DMS79 (cell line): ENCODE measurements at regions not wholly inside any gene's neighbourhood (a gene's known extent, or its start where the extent isn't known, plus 50 kb on each side); places are given as distances from the start of the nearest gene placed in this dataset.
"Not testable (repeated sequence)": the region's sequence is repeated elsewhere in the genome, so short reads cannot be mapped to it uniquely, and the experiment has no call there.

Experiments used
- DNase-seq: peaks from one replicate; lab custom pipeline; 2025; lab: John Stamatoyannopoulos, UW

GRCh38 chr3:177842743-177843734 is 645.8 kb upstream of the TBL1XR1 start:
- no peak for DNase-seq

GRCh38 chr3:177852001-177852807 is 654.9 kb upstream of the TBL1XR1 start:
- DNase-seq, result no peak

DNA sequence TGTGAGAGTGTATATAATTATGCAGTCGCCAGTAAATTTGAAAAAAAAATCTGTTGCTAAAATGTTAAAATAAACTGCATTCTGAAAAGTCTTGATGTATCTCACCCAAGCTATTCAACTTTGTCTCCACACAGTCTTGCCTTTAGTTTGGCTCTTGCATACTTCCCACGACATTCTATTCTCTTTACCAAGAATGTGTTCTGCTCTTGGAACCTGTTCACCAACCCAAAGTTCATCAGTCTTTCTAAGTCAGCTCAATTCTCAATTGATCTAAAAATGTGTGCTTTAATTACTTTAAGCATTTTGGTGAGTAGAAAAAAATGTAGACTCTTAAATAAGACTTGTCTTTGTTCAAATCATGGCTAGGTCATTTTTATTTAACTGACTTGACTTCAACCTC is 657.7 kb upstream of the TBL1XR1 start:
- DNase-seq, result no peak

DNA sequence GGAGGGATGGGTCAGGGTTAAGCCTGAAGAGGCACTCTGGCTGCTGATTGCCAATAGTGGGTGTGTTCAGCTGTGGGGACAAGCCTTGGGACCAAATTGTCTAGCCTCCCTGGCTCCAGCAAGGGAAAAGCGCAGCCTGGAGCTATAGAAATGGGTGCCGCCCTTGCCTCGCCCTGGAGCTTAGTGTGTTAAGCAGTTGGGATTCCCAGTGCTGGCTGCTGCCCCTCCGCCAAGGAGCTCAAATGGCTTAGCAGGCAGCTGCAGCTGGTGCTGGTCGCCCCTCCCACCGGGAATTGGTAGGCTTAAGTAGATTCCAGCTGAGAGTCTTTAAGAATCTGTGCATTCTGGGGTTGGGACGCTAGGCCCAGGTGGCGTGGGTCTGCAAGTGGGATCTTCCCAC is 662.9 kb upstream of the TBL1XR1 start:
- no peak for DNase-seq

- no peak for DNase-seq
Observed at GRCh38 chr3:177862962-177863491, 665.7 kb upstream of the TBL1XR1 start.

DNA sequence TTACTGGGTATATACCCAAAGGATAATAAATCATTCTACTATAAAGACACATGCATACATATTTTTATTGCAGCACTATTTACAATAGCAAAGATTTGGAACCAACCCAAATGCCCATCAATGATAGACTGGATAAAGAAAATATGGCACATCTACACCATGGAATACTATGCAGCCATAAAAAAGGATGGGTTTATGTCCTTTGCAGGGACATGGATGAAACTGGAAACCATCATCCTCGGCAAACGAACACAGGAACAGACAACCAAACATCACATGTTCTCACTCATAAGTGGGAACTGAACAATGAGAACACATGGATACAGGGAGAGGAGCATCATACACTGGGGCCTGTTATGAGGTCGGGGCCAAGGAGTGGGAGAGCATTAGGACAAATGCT is 665.0 kb upstream of the KCNMB2 start:
- DNase-seq, result not testable (repeated sequence)

- no peak for DNase-seq
Observed at GRCh38 chr3:177878192-177878591, 658.0 kb upstream of the KCNMB2 start.

DNA sequence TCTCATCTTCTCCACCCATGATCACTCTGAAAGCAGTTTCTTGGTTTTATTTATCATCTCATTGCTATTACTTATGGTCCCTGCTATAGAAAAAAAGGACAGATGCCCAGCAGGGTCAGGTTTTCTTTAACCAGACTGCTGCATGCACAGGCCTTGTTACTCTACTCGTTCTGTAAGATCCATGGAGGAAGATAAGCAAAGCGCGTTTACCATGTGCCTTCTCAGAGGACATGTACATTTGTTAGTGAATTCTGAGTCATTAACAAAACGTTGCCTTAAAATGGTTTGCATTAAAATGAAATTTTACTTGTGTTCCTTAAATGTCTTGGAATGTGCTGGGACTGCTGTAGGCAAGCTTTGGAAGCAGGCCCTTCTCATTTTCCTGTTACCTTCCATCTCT is 657.3 kb upstream of the KCNMB2 start:
- no peak for DNase-seq

DNA sequence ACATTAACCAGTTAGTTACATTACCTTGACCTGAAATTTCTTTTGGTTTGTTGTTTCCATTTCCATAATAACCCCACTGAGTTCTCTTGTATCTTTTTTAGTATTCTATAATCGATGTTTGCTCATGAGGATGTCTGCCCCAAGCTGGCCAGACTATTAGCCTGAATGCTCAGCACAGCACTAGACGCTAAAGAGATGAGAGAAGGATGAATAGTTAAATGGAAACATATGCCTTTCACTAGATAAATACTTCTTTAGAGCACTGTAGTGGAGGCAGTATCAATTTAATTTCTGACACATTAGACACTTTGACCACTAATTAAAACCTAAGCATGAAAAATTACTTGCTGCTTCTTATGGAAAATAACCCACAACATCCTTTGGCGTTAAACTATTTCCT is 654.9 kb upstream of the KCNMB2 start:
- no peak for DNase-seq

DNA sequence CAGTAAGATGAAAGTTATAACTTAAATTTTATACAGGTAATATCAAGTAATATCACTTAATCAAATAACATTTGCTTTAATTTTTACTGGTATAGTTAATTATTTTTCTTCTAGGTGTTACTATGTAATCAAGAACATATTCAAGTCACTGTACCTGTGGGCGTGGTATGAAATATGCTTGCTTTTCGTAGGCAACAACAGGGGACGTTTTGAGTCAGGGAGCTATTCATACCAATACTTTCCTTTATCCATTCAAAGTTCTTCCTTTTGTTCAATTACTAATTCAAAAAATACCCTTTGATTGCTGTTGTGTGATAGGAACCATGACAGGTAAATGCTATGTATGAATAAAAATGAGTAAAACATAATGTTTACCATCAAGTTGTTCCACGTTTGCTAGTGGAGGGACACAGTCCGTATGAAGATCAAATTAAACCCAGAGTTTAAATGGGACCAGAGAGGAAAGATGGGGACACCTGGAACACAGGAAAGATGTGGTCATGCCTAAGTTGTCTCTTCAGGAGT is 654.0 kb upstream of the KCNMB2 start:
- no peak for DNase-seq

- DNase-seq, result no peak
Observed at GRCh38 chr3:177883091-177883490, 653.1 kb upstream of the KCNMB2 start.

GRCh38 chr3:177883957-177884356 is 652.3 kb upstream of the KCNMB2 start:
- DNase-seq, result no peak

GRCh38 chr3:177885063-177885462 is 651.2 kb upstream of the KCNMB2 start:
- DNase-seq, result no peak

DNA sequence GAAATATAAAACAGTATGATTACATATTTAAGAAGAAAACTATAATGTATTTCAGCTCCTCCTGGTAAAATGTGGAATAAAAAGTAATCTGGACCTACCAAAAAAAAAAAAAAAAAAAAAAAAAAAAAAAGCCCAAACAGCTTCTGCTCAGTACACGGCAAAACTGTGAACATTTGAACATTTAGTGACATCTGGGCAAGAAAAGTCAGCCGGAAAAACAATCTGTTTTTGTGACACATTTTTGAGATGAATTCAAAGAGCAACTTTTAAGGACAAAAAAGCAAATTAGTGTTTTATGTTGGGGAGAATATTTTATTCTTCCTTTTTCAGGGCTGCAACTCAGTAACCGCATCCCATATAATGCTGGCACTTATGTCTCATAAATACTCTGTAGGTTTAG is 649.7 kb upstream of the KCNMB2 start:
- DNase-seq, result no peak

- DNase-seq, result no peak
Observed at GRCh38 chr3:177887475-177887874, 648.8 kb upstream of the KCNMB2 start.

GRCh38 chr3:177889161-177889560 is 647.1 kb upstream of the KCNMB2 start:
- no peak for DNase-seq

- DNase-seq, result no peak
Observed at GRCh38 chr3:177889652-177890358, 646.4 kb upstream of the KCNMB2 start.

- DNase-seq, result no peak
Observed at GRCh38 chr3:177890359-177890683, 645.9 kb upstream of the KCNMB2 start.

- DNase-seq, result not testable (repeated sequence)
Observed at GRCh38 chr3:177891569-177891968, 644.7 kb upstream of the KCNMB2 start.

DNA sequence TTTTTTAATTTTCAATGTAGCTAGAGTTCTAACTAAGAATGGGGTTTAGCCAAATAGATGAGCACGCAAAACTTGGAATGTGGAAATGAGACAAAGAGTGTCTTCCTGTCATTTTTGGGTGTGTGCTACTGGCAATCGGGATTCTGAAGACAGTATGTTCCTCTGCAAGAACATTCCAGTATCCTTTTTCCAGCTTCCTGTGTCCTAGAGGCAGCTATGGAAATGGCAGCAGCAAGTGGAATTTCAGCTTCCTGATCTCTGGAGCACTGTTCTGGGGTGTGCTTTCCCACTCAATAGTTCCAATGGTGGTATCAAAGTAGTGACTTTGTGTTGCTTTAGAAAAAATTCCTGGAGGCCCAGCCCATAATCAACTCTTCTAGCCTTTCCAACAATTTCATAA is 642.9 kb upstream of the KCNMB2 start:
- DNase-seq, result no peak

GRCh38 chr3:177894081-177894728 is 642.0 kb upstream of the KCNMB2 start:
- no peak for DNase-seq
